HepG2 (cell line): ENCODE measurements at regions not wholly inside any gene's neighbourhood (a gene's known extent, or its start where the extent isn't known, plus 50 kb on each side); places are given as distances from the start of the nearest gene placed in this dataset.

Source experiments
- ATAC-seq: fragments of 200-7000 bp; cut with Tn5 transposase; 3 replicates; pipeline ENCODE4 v1.9.1; 2020; ENCODE audit warnings: mild to moderate bottlenecking, moderate library complexity
- BruUV-seq: library from RNA; stranded (reverse); fragments of 400-500 nt; replicated peaks from 2 replicates; lab custom pipeline; 2021; lab: Mats Ljungman, UMichigan
- CTCF ChIA-PET: fragments of 300-600 bp; formaldehyde crosslinking; extraction: SDS; loops from one replicate; lab custom pipeline; 2021; ENCODE audit warnings: low total read pairs, inconsistent platforms, low intra/inter-chr PET ratio; lab: Yijun Ruan, JAX
- POLR2A ChIA-PET: fragments of 350-600 bp; sonication (Branson Sonifier 250); formaldehyde crosslinking; loops from one replicate; lab custom pipeline; 2020; ENCODE audit warnings: antibody characterized with exemption, inconsistent platforms; lab: Yijun Ruan, JAX
- DNase-seq: peaks from one replicate; pipeline ENCODE4 v3.0.0-alpha.2; 2015; ENCODE audit warnings: low spot score
- FAIRE-seq: peaks from 3 replicates; lab custom pipeline; 2011; peaks lifted over from hg19 to GRCh38; lab: Jason Lieb, UNC
- H2AFZ ChIP-seq: one replicate; pipeline ENCODE4 v1.6.1; 2011; ENCODE audit warnings: low read length, inconsistent platforms
- H3K27ac ChIP-seq: fragments of 300-600 bp; 3 replicates; pipeline ENCODE4 v1.8.0; 2011; ENCODE audit warnings: mixed run types, mild to moderate bottlenecking, mixed read lengths, low read length, inconsistent platforms; ENCODE audit not compliant: insufficient read depth; ENCODE audit errors: extremely low read length
- H3K27me3 ChIP-seq, 2 experiments: fragments of 200-600 bp in 1 of 2; 2 replicates in 1 of 2; 3 replicates in 1 of 2; pipeline versions ENCODE4 v1.6.0 to v1.8.0; 2011; ENCODE audit warnings: low read length in 2 of 2, mild to moderate bottlenecking in 2 of 2, moderate library complexity in 2 of 2, inconsistent platforms in 1 of 2; ENCODE audit not compliant: insufficient read depth in 2 of 2, control insufficient read depth in 1 of 2
- H3K36me3 ChIP-seq, 2 experiments: fragments of 200-600 bp in 1 of 2; replicated peaks in 1 of 2; 2 replicates in 1 of 2; 3 replicates in 1 of 2; pipeline versions ENCODE4 v1.5.1 to v1.8.0; 2011; ENCODE audit warnings: low read length in 2 of 2, inconsistent platforms in 1 of 2; ENCODE audit not compliant: insufficient read depth in 2 of 2, control insufficient read depth in 1 of 2
- H3K4me1 ChIP-seq: 2 replicates; pipeline ENCODE4 v1.5.1; 2012; ENCODE audit warnings: low read length, inconsistent platforms; ENCODE audit not compliant: insufficient read depth
- H3K4me2 ChIP-seq: 2 replicates; pipeline ENCODE4 v1.6.0; 2011; ENCODE audit warnings: low read depth, low read length, inconsistent platforms
- H3K4me3 ChIP-seq, 3 experiments: fragments of 200-600 bp in 1 of 3; sonication (generic), shearing (Covaris generic) in 1 of 3; replicated peaks in 1 of 3; 2 replicates each; pipeline ENCODE4 v1.5.1; 2011 to 2016; ENCODE audit warnings: low read length in 3 of 3, inconsistent platforms in 2 of 3, low read depth in 2 of 3, mild to moderate bottlenecking in 2 of 3, control low read depth in 1 of 3, mixed read lengths in 1 of 3; ENCODE audit not compliant: insufficient read depth in 1 of 3
- H3K79me2 ChIP-seq: one replicate; pipeline ENCODE4 v1.6.1; 2011; ENCODE audit warnings: low read length, inconsistent platforms; ENCODE audit not compliant: insufficient read depth
- H3K9ac ChIP-seq: 2 replicates; pipeline ENCODE4 v1.6.0; 2011; ENCODE audit warnings: mild to moderate bottlenecking, low read depth, low read length, inconsistent platforms; ENCODE audit not compliant: insufficient read depth
- H3K9me3 ChIP-seq: 2 replicates; pipeline ENCODE4 v1.5.1; 2012; ENCODE audit warnings: mild to moderate bottlenecking, low read length
- H4K20me1 ChIP-seq: 2 replicates; pipeline ENCODE4 v1.6.0; 2011; ENCODE audit warnings: inconsistent platforms, mild to moderate bottlenecking, low read length, moderate library complexity; ENCODE audit not compliant: insufficient read depth
- AGO1 ChIP-seq: fragments of 200-400 bp; formaldehyde crosslinking; IDR thresholded peaks from 2 replicates; pipeline ENCODE4 v1.6.1; 2017; ENCODE audit warnings: mild to moderate bottlenecking, low read depth, low read length, moderate library complexity; ENCODE audit not compliant: poor library complexity, severe bottlenecking
- ARID2 ChIP-seq: sonication (generic); formaldehyde crosslinking; IDR thresholded peaks from 2 replicates; pipeline ENCODE4 v1.8.1; 2022; ENCODE audit warnings: mild to moderate bottlenecking, missing genetic modification reagents, borderline replicate concordance
- DPF2 ChIP-seq: sonication (generic); formaldehyde crosslinking; IDR thresholded peaks from 2 replicates; pipeline ENCODE4 v1.4.0; 2020; ENCODE audit warnings: mild to moderate bottlenecking, low read depth, missing genetic modification reagents, borderline replicate concordance
- ISX ChIP-seq: sonication (generic); formaldehyde crosslinking; conservative IDR thresholded peaks from 2 replicates; pipeline ENCODE4 v1.5.0; 2020; ENCODE audit warnings: missing genetic modification reagents
- PCBP2 ChIP-seq: fragments of 200-400 bp; formaldehyde crosslinking; optimal IDR thresholded peaks from 2 replicates; pipeline ENCODE3; 2018; ENCODE audit warnings: low read length, low read depth; ENCODE audit not compliant: poor library complexity, severe bottlenecking
- SMARCC2 ChIP-seq: fragments of 450-650 bp; IDR thresholded peaks from 2 replicates; pipeline ENCODE4 v1.6.1; 2017; ENCODE audit warnings: antibody characterized with exemption, mild to moderate bottlenecking
- TOPORS ChIP-seq: sonication (generic); formaldehyde crosslinking; IDR thresholded peaks from 2 replicates; pipeline ENCODE4 v1.8.0; 2023; ENCODE audit warnings: mild to moderate bottlenecking, missing genetic modification reagents
- ZNF101 ChIP-seq: sonication (generic); formaldehyde crosslinking; IDR thresholded peaks from 2 replicates; pipeline ENCODE4 v1.4.0; 2020; ENCODE audit warnings: mild to moderate bottlenecking, low read depth, missing genetic modification reagents, borderline replicate concordance
- ZNF17 ChIP-seq: sonication (generic); formaldehyde crosslinking; IDR thresholded peaks from 2 replicates; pipeline ENCODE4 v1.5.0; 2020; ENCODE audit warnings: mild to moderate bottlenecking, missing genetic modification reagents
- ZNF674 ChIP-seq: sonication (generic); formaldehyde crosslinking; IDR thresholded peaks from 2 replicates; pipeline ENCODE4 v1.5.0; 2020; ENCODE audit warnings: low read depth, mild to moderate bottlenecking, missing genetic modification reagents
- ZNF746 ChIP-seq: sonication (generic); formaldehyde crosslinking; IDR thresholded peaks from 2 replicates; pipeline ENCODE4 v1.8.0; 2022; ENCODE audit warnings: mild to moderate bottlenecking, missing genetic modification reagents
- WGBS: methylation state at CpG from one replicate; pipeline ENCODE4 v1.1.6; 2017; ENCODE audit warnings: low lambda C conversion rate; 5-methylcytosine and 5-hydroxymethylcytosine counted together
- in situ Hi-C: cut with HindIII; loops from 2 replicates; pipeline ENCODE4 v1.10.0; 2017; ENCODE audit warnings: low pct_unique_long_range_greater_than_20kb; ENCODE audit not compliant: extremely low pct_ligation_motif_present
- intact Hi-C: fragments of 100-400 bp; cut with micrococcal nuclease; formaldehyde crosslinking; loops from one replicate; pipeline ENCODE4 v1.10.0; 2022; ENCODE audit not compliant: unreplicated experiment
- TF ChIP-seq, protein P1 (sequence below): sonication (generic); formaldehyde crosslinking; IDR thresholded peaks from 2 replicates; pipeline ENCODE4 v1.5.1; 2020; ENCODE audit warnings: mild to moderate bottlenecking, missing genetic modification reagents, moderate library complexity
- TF ChIP-seq, protein P2 (sequence below): sonication (generic); formaldehyde crosslinking; IDR thresholded peaks from 2 replicates; pipeline ENCODE4 v1.5.1; 2020; ENCODE audit warnings: missing genetic modification reagents, mild to moderate bottlenecking, borderline replicate concordance
- TF ChIP-seq, protein P3 (sequence below): sonication (generic); formaldehyde crosslinking; IDR thresholded peaks from 2 replicates; pipeline ENCODE4 v1.5.0; 2020; ENCODE audit warnings: missing genetic modification reagents

DNA sequence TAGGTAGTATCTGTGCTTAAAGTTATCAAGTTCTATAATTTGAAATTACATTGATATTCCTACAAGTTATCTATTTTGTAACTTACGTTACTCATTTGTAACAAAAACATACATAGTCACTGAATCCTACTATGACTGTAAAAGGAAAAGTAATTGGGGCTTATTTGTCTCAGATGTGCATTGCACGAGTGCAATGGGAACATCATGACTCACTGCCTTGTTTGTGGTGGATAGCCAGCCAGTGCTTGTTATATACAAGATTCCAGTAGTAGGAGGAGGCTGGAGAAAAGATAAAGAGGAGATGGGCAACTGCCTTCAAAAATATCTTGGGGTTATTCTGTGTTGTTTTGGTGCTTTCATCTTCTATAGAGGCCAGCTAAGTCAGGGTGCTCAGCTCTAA is 164.1 kb downstream of the RNF144B start (continued):
- TF ChIP-seq, protein P1, sequence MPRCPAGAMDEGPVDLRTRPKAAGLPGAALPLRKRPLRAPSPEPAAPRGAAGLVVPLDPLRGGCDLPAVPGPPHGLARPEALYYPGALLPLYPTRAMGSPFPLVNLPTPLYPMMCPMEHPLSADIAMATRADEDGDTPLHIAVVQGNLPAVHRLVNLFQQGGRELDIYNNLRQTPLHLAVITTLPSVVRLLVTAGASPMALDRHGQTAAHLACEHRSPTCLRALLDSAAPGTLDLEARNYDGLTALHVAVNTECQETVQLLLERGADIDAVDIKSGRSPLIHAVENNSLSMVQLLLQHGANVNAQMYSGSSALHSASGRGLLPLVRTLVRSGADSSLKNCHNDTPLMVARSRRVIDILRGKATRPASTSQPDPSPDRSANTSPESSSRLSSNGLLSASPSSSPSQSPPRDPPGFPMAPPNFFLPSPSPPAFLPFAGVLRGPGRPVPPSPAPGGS (CRISPR knock-in tag), result no peak
- TF ChIP-seq, all 625 proteins: peak for 0

DNA sequence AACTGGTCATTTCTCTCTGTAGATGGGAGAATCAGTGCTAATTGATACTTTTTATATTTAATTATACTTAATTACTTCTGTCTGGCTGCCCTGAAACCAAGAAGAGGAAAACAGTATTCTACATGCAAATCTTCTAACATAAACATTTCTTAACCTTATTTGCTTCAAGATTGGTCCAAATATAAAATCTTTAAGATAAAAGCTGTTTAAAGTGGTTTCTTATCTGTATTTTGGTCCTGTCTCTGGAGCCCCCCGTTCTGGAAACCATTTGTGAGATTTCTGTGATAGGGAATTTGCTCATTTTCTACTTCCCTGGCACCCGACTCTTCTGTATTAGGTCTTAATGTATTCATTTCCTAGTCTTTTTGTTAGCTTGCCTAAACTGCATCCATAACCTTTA is 168.6 kb downstream of the RNF144B start:
- DNase-seq (no peak), ATAC-seq (no peak), FAIRE-seq (no peak)
- Histone ChIP-seq H3K4me3 (no peak overlapping the region), H3K4me2 (no peak overlapping the region), H3K79me2 (no peaks in the 10 kb centered on the region), H3K9me3 (no peaks in the 10 kb centered on the region), H3K4me1 (no peaks in the 10 kb centered on the region), H4K20me1 (no peaks in the 10 kb centered on the region), H3K27ac (no peak overlapping the region), H3K27me3 (no peaks in the 10 kb centered on the region), H3K36me3 (no peaks in the 10 kb centered on the region), H3K9ac (no peak overlapping the region), H2AFZ (no peak overlapping the region)
- in situ Hi-C loops, result no loop called here
- no TSS peak for BruUV-seq
- intact Hi-C loops, result no loop called here
- TF ChIP-seq PCBP2 (no peak), AGO1 (no peak), ARID2 (no peak), ZNF746 (no peak), ZNF17 (CRISPR knock-in tag) (no peak), SMARCC2 (no peak), ZNF101 (CRISPR knock-in tag) (no peak), TOPORS (CRISPR knock-in tag) (no peak), ISX (CRISPR knock-in tag) (no peak), DPF2 (CRISPR knock-in tag) (no peak), ZNF674 (CRISPR knock-in tag) (no peak)
- TF ChIP-seq, protein P2, sequence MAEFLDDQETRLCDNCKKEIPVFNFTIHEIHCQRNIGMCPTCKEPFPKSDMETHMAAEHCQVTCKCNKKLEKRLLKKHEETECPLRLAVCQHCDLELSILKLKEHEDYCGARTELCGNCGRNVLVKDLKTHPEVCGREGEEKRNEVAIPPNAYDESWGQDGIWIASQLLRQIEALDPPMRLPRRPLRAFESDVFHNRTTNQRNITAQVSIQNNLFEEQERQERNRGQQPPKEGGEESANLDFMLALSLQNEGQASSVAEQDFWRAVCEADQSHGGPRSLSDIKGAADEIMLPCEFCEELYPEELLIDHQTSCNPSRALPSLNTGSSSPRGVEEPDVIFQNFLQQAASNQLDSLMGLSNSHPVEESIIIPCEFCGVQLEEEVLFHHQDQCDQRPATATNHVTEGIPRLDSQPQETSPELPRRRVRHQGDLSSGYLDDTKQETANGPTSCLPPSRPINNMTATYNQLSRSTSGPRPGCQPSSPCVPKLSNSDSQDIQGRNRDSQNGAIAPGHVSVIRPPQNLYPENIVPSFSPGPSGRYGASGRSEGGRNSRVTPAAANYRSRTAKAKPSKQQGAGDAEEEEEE (CRISPR knock-in tag), result no peak
- TF ChIP-seq, protein P3, sequence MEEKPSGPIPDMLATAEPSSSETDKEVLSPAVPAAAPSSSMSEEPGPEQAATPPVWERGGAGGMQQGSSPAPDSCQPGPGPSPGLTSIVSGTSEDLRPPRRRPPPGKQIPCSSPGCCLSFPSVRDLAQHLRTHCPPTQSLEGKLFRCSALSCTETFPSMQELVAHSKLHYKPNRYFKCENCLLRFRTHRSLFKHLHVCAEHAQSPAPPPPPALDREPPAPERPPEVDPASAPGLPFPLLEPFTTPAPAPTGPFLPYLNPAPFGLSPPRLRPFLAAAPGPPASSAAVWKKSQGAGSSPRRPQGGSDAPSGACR (CRISPR knock-in tag), result no peak
- ChIA-PET CTCF (no interaction called here), POLR2A (no interaction called here)
- WGBS, result 0% methylated on average over 2 of the region's 2 CpGs
